CD4-positive, alpha-beta T cell (primary cell): ENCODE measurements at regions not wholly inside any gene's neighbourhood (a gene's known extent, or its start where the extent isn't known, plus 50 kb on each side); places are given as distances from the start of the nearest gene placed in this dataset.

Experiments
- ATAC-seq: fragments of 200-7000 bp; cut with Tn5 transposase; one replicate; pipeline ENCODE4 v1.10.0; 2022; ENCODE audit warnings: mild to moderate bottlenecking; ENCODE audit not compliant: poor library complexity
- CTCF ChIA-PET: fragments of 350-600 bp; sonication (Branson Sonifier 250); formaldehyde crosslinking; loops from one replicate; lab custom pipeline; 2021; ENCODE audit warnings: antibody characterized with exemption, inconsistent platforms; lab: Charles Lee
- POLR2A ChIA-PET: fragments of 350-600 bp; sonication (Branson Sonifier 250); formaldehyde crosslinking; loops from one replicate; lab custom pipeline; 2021; ENCODE audit warnings: antibody characterized with exemption, inconsistent platforms; lab: Charles Lee
- DNase-seq, 14 experiments: peaks; one replicate each; pipeline ENCODE4 v3.0.0-alpha.2; 2013 to 2020; ENCODE audit warnings: mixed read lengths in 2 of 14
- H3K27ac ChIP-seq, 2 donors: one replicate each; pipeline versions ENCODE4 v1.5.1 to v1.7.0; 2013; ENCODE audit warnings: low read length in 2 of 2, low read depth in 1 of 2, mild to moderate bottlenecking in 1 of 2
- H3K27me3 ChIP-seq, 2 experiments: 1 replicate in 1 of 2; 2 replicates in 1 of 2; pipeline versions ENCODE4 v1.6.1 to v1.7.0; 2013; ENCODE audit warnings: low read length in 2 of 2, control low read depth in 1 of 2, mild to moderate bottlenecking in 1 of 2, moderate library complexity in 1 of 2; ENCODE audit not compliant: insufficient read depth in 2 of 2, control insufficient read depth in 1 of 2
- H3K36me3 ChIP-seq: one replicate; pipeline ENCODE4 v1.6.1; 2013; ENCODE audit warnings: low read length, control low read depth; ENCODE audit not compliant: insufficient read depth
- H3K4me1 ChIP-seq: one replicate; pipeline ENCODE4 v1.6.1; 2013; ENCODE audit warnings: low read length, control low read depth; ENCODE audit not compliant: insufficient read depth
- H3K4me3 ChIP-seq: one replicate; pipeline ENCODE4 v1.5.1; 2013; ENCODE audit warnings: mild to moderate bottlenecking, low read length, moderate library complexity
- H3K9me3 ChIP-seq, 2 experiments: 1 replicate in 1 of 2; 2 replicates in 1 of 2; pipeline versions ENCODE4 v1.6.1 to v1.7.0; 2013; ENCODE audit warnings: low read length in 2 of 2, mild to moderate bottlenecking in 2 of 2, control low read depth in 1 of 2, moderate library complexity in 1 of 2; ENCODE audit not compliant: control insufficient read depth in 1 of 2, insufficient read depth in 1 of 2
- H3K27ac Mint-ChIP-seq: one replicate; pipeline ENCODE4 v1.8.0; 2020; ENCODE audit warnings: mixed read lengths
- H3K27me3 Mint-ChIP-seq: one replicate; pipeline ENCODE4 v1.8.0; 2021; ENCODE audit warnings: mixed read lengths
- H3K36me3 Mint-ChIP-seq: one replicate; pipeline ENCODE4 v1.8.0; 2021; ENCODE audit warnings: low read depth, mixed read lengths
- H3K4me1 Mint-ChIP-seq: one replicate; pipeline ENCODE4 v1.8.0; 2021; ENCODE audit warnings: low read depth, mixed read lengths
- H3K4me3 Mint-ChIP-seq: one replicate; pipeline ENCODE4 v1.8.0; 2020; ENCODE audit warnings: mild to moderate bottlenecking, mixed read lengths
- H3K9me3 Mint-ChIP-seq: one replicate; pipeline ENCODE4 v1.8.0; 2020; ENCODE audit warnings: mixed read lengths
- CTCF ChIP-seq: fragments of 200-600 bp; IDR thresholded peaks from one replicate; pipeline ENCODE4 v1.8.0; 2022; ENCODE audit warnings: antibody characterized with exemption, mild to moderate bottlenecking
- intact Hi-C, 2 experiments: fragments of 100-400 bp; cut with DNase I in 1 of 2; cut with micrococcal nuclease in 1 of 2; formaldehyde crosslinking; loops; one replicate each; pipeline versions ENCODE4 v1.15.1 to v1.9.0; 2023 to 2025; cut with DNase I, micrococcal nuclease

GRCh38 chr19:27764186-27764804, 1448.7 kb downstream of the UQCRFS1 start:
- CTCF ChIA-PET = no interaction called here
- no peak for TF ChIP-seq CTCF
- intact Hi-C loops = no loop called here
- Histone ChIP-seq H3K27ac (no peak overlapping the region), H3K9me3 (peaks cover 0 to 88% of the 10 kb centered on the region in 2 experiments), H3K4me1 (no peaks in the 10 kb centered on the region), H3K4me3 (no peak overlapping the region), H3K36me3 (no peaks in the 10 kb centered on the region), H3K27me3 (no peaks in the 10 kb centered on the region)
- H3K4me3 Mint-ChIP-seq = no peak overlapping the region
- peaks cover 36% of the 10 kb centered on the region for H3K9me3 Mint-ChIP-seq
- H3K4me1 Mint-ChIP-seq = no peaks in the 10 kb centered on the region
- peaks cover 33% of the 10 kb centered on the region for H3K36me3 Mint-ChIP-seq
- POLR2A ChIA-PET = no interaction called here
- H3K27me3 Mint-ChIP-seq = no peaks in the 10 kb centered on the region
- ATAC-seq (no peak), DNase-seq (no peak)
- H3K27ac Mint-ChIP-seq = no peak overlapping the region

GRCh38 chr19:27762933-27763332, 1450.0 kb downstream of the UQCRFS1 start:
- no peaks in the 10 kb centered on the region for H3K4me1 Mint-ChIP-seq
- TF ChIP-seq CTCF = no peak
- ChIA-PET CTCF (no interaction called here), POLR2A (no interaction called here)
- H3K36me3 Mint-ChIP-seq = peaks cover 31% of the 10 kb centered on the region
- H3K9me3 Mint-ChIP-seq = peaks cover 41% of the 10 kb centered on the region
- Histone ChIP-seq H3K4me3 (no peak overlapping the region), H3K27me3 (no peaks in the 10 kb centered on the region), H3K4me1 (no peaks in the 10 kb centered on the region), H3K27ac (no peak overlapping the region), H3K36me3 (no peaks in the 10 kb centered on the region), H3K9me3 (peaks cover 0 to 76% of the 10 kb centered on the region in 2 experiments)
- H3K4me3 Mint-ChIP-seq = no peak overlapping the region
- intact Hi-C loops = no loop called here
- ATAC-seq (no peak), DNase-seq (no peak)
- no peaks in the 10 kb centered on the region for H3K27me3 Mint-ChIP-seq
- no peak overlapping the region for H3K27ac Mint-ChIP-seq

GRCh38 chr19:27759896-27760295, 1453.1 kb downstream of the UQCRFS1 start:
- no peaks in the 10 kb centered on the region for H3K27me3 Mint-ChIP-seq
- intact Hi-C loops = no loop called here
- DNase-seq (no peak), ATAC-seq (no peak)
- H3K4me3 ChIP-seq = no peak overlapping the region
- H3K36me3 ChIP-seq = no peaks in the 10 kb centered on the region
- H3K27ac Mint-ChIP-seq = no peak overlapping the region
- CTCF ChIA-PET = no interaction called here
- no peaks in the 10 kb centered on the region for H3K4me1 ChIP-seq
- H3K9me3 Mint-ChIP-seq = peaks cover 55% of the 10 kb centered on the region
- no peak for TF ChIP-seq CTCF
- no peak overlapping the region for H3K4me3 Mint-ChIP-seq
- H3K9me3 ChIP-seq = peaks cover 0 to 45% of the 10 kb centered on the region in 2 experiments
- POLR2A ChIA-PET = no interaction called here
- peaks cover 19% of the 10 kb centered on the region for H3K36me3 Mint-ChIP-seq
- no peaks in the 10 kb centered on the region for H3K4me1 Mint-ChIP-seq
- H3K27me3 ChIP-seq = no peaks in the 10 kb centered on the region
- no peak overlapping the region for H3K27ac ChIP-seq
